K562 (cell line): ENCODE measurements at regions not wholly inside any gene's neighbourhood (a gene's known extent, or its start where the extent isn't known, plus 50 kb on each side); places are given as distances from the start of the nearest gene placed in this dataset.

ENCODE experiments used
- ATAC-seq: fragments of 200-7000 bp; cut with Tn5 transposase; 3 replicates; pipeline ENCODE4 v1.9.1; 2020; ENCODE audit warnings: moderate library complexity
- BruUV-seq: library from RNA; stranded (reverse); fragments of 400-500 nt; replicated peaks from 2 replicates; lab custom pipeline; 2021; lab: Mats Ljungman, UMichigan
- CTCF ChIA-PET: fragments of 300-600 bp; formaldehyde crosslinking; extraction: SDS; loops from one replicate; lab custom pipeline; 2021; ENCODE audit warnings: low intra/inter-chr PET ratio; lab: Yijun Ruan, JAX
- POLR2A ChIA-PET: fragments of 300-600, 350-650 bp; sonication (Branson Sonifier 250); formaldehyde crosslinking; extraction: SDS; loops from one replicate; lab custom pipeline; 2021; ENCODE audit warnings: antibody characterized with exemption, inconsistent platforms; lab: Yijun Ruan, JAX
- DNase-seq, 4 experiments: peaks; one replicate each; pipeline versions ENCODE4 v3.0.0 to v3.0.0-alpha.2; 2011 to 2018; ENCODE audit warnings: low spot score in 3 of 4, mixed read lengths in 3 of 4; ENCODE audit errors: extremely low read depth in 1 of 4
- FAIRE-seq: peaks from 2 replicates; lab custom pipeline; 2011; peaks lifted over from hg19 to GRCh38; lab: Jason Lieb, UNC
- H2AFZ ChIP-seq: 2 replicates; pipeline ENCODE4 v1.6.0; 2011; ENCODE audit warnings: low read depth, low read length, control low read depth, inconsistent platforms
- H3K27ac ChIP-seq: fragments of 200-600 bp; 3 replicates; pipeline ENCODE4 v1.8.0; 2011; ENCODE audit warnings: low read depth, mild to moderate bottlenecking, control low read depth, inconsistent platforms, low read length, moderate library complexity, mixed read lengths; ENCODE audit errors: extremely low read depth
- H3K27me3 ChIP-seq, 2 experiments: fragments of 300-600 bp in 1 of 2; 2 replicates in 1 of 2; 3 replicates in 1 of 2; pipeline versions ENCODE4 v1.6.0 to v1.8.0; 2011; ENCODE audit warnings: inconsistent platforms in 2 of 2, low read length in 2 of 2, mild to moderate bottlenecking in 1 of 2, mixed read lengths in 1 of 2, moderate library complexity in 1 of 2; ENCODE audit not compliant: control insufficient read depth in 2 of 2, insufficient read depth in 2 of 2
- H3K36me3 ChIP-seq: fragments of 300-600 bp; 3 replicates; pipeline ENCODE4 v1.8.0; 2011; ENCODE audit warnings: mild to moderate bottlenecking, low read length, inconsistent platforms; ENCODE audit not compliant: control insufficient read depth, insufficient read depth
- H3K4me1 ChIP-seq, 2 experiments: fragments of 200-600 bp in 1 of 2; replicated peaks in 1 of 2; 2 replicates in 1 of 2; 3 replicates in 1 of 2; pipeline versions ENCODE4 v1.5.1 to v1.8.0; 2011; ENCODE audit warnings: inconsistent platforms in 2 of 2, low read length in 2 of 2, mild to moderate bottlenecking in 1 of 2, mixed read lengths in 1 of 2, moderate library complexity in 1 of 2; ENCODE audit not compliant: control insufficient read depth in 2 of 2, insufficient read depth in 2 of 2
- H3K4me2 ChIP-seq: 2 replicates; pipeline ENCODE4 v1.6.1; 2011; ENCODE audit warnings: low read length, control low read depth, inconsistent platforms, mixed read lengths; ENCODE audit not compliant: insufficient read depth
- H3K4me3 ChIP-seq: fragments of 200-600 bp; sonication (generic), shearing (Covaris generic); 2 replicates; pipeline ENCODE4 v1.5.1; 2016; ENCODE audit warnings: control low read depth, inconsistent platforms
- H3K79me2 ChIP-seq: fragments of 200-600 bp; 3 replicates; pipeline ENCODE4 v1.8.0; 2011; ENCODE audit warnings: low read length, inconsistent platforms; ENCODE audit not compliant: control insufficient read depth, insufficient read depth
- H3K9ac ChIP-seq, 2 experiments: 2 replicates each; pipeline versions ENCODE4 v1.6.0 to v1.6.1; 2011; ENCODE audit warnings: low read depth in 2 of 2, low read length in 2 of 2, control low read depth in 1 of 2, inconsistent platforms in 1 of 2, mild to moderate bottlenecking in 1 of 2, mixed read lengths in 1 of 2; ENCODE audit not compliant: insufficient read depth in 1 of 2
- H3K9me1 ChIP-seq: one replicate; pipeline ENCODE4 v1.6.0; 2011; ENCODE audit warnings: inconsistent platforms, mild to moderate bottlenecking, low read length, moderate library complexity; ENCODE audit not compliant: control insufficient read depth, insufficient read depth
- H3K9me3 ChIP-seq: replicated peaks from 2 replicates; pipeline ENCODE4 v1.5.1; 2011; ENCODE audit warnings: low read depth, low read length, inconsistent platforms; ENCODE audit not compliant: control insufficient read depth, insufficient read depth
- H4K20me1 ChIP-seq: replicated peaks from 2 replicates; pipeline ENCODE4 v1.6.1; 2011; ENCODE audit warnings: low read length, inconsistent platforms, mixed read lengths; ENCODE audit not compliant: control insufficient read depth, insufficient read depth
- CCAR2 ChIP-seq: fragments of 200-400 bp; formaldehyde crosslinking; IDR thresholded peaks from 2 replicates; pipeline ENCODE4 v1.6.1; 2017; ENCODE audit warnings: mild to moderate bottlenecking, low read depth, low read length
- CHD2 ChIP-seq: IDR thresholded peaks from 2 replicates; pipeline ENCODE4 v1.6.1; 2011; ENCODE audit warnings: low read depth, low read length
- CREBBP ChIP-seq: IDR thresholded peaks from one replicate; pipeline ENCODE4 v1.6.1; 2012; ENCODE audit warnings: low read depth, mild to moderate bottlenecking, control low read depth, inconsistent platforms, low read length
- CTCF ChIP-seq, 3 experiments: IDR thresholded peaks in 2 of 3; conservative IDR thresholded peaks in 1 of 3; 2 replicates each; pipeline ENCODE4 v1.5.1; 2011 to 2012; ENCODE audit warnings: low read length in 3 of 3, mild to moderate bottlenecking in 3 of 3, control low read depth in 2 of 3, improper control_type of control experiment in 1 of 3, inconsistent platforms in 1 of 3, low read depth in 1 of 3, mixed read lengths in 1 of 3, moderate library complexity in 1 of 3; ENCODE audit not compliant: insufficient read depth in 2 of 3
- FOXK2 ChIP-seq, 2 experiments: fragments of 450-650 bp; IDR thresholded peaks in 1 of 2; conservative IDR thresholded peaks in 1 of 2; 2 replicates each; pipeline ENCODE4 v1.6.1; 2016; ENCODE audit warnings: low read depth in 2 of 2, mild to moderate bottlenecking in 1 of 2
- FOXP1 ChIP-seq: sonication (generic); formaldehyde crosslinking; IDR thresholded peaks from 2 replicates; pipeline ENCODE4 v1.8.0; 2022; ENCODE audit warnings: mild to moderate bottlenecking, missing genetic modification reagents
- HEY1 ChIP-seq: fragments of 250-450 bp; sonication (Bioruptor Pico); IDR thresholded peaks from 2 replicates; pipeline ENCODE4 v1.5.0; 2020; ENCODE audit warnings: mild to moderate bottlenecking, moderate library complexity, borderline replicate concordance
- KAT8 ChIP-seq: fragments of 450-650 bp; IDR thresholded peaks from 2 replicates; pipeline ENCODE4 v1.6.1; 2016; ENCODE audit warnings: low read depth, mild to moderate bottlenecking
- MXD1 ChIP-seq: fragments of 250-450 bp; sonication (Bioruptor Pico); IDR thresholded peaks from 2 replicates; pipeline ENCODE4 v1.8.0; 2021; ENCODE audit warnings: borderline replicate concordance, mild to moderate bottlenecking, moderate library complexity; ENCODE audit not compliant: poor library complexity, severe bottlenecking
- NKRF ChIP-seq: fragments of 450-650 bp; IDR thresholded peaks from 2 replicates; pipeline ENCODE4 v1.6.1; 2016; ENCODE audit warnings: borderline replicate concordance
- POLR2A ChIP-seq: fragments of 450-650 bp; conservative IDR thresholded peaks from 2 replicates; pipeline ENCODE4 v1.6.1; 2016
- PRDM10 ChIP-seq: fragments of 450-650 bp; IDR thresholded peaks from 2 replicates; pipeline ENCODE4 v1.6.1; 2018; ENCODE audit not compliant: partially characterized antibody
- RBM34 ChIP-seq: fragments of 200-400 bp; formaldehyde crosslinking; IDR thresholded peaks from 2 replicates; pipeline ENCODE4 v1.6.1; 2018; ENCODE audit warnings: low read length, borderline replicate concordance; ENCODE audit not compliant: insufficient read depth
- ZFP30 ChIP-seq: fragments of 250-450 bp; sonication (Bioruptor Pico); IDR thresholded peaks from 2 replicates; pipeline ENCODE4 v1.8.0; 2022; ENCODE audit warnings: moderate library complexity, mild to moderate bottlenecking, inconsistent platforms, borderline replicate concordance
- WGBS: fragments of 100-300 bp; shearing (Covaris generic); methylation state at CpG from one replicate; pipeline ENCODE4 v1.1.6; 2016; ENCODE audit warnings: low coverage, mixed read lengths; ENCODE audit not compliant: insufficient coverage; ENCODE audit errors: missing lambda C conversion rate; 5-methylcytosine and 5-hydroxymethylcytosine counted together
- in situ Hi-C: fragments of 300-500 bp; cut with MboI; formaldehyde crosslinking; loops from 4 replicates; pipeline ENCODE4 v1.15.0; 2018; ENCODE audit warnings: inconsistent platforms, mixed read lengths
- intact Hi-C: fragments of 100-400 bp; cut with micrococcal nuclease; formaldehyde crosslinking; loops from 2 replicates; pipeline ENCODE4 v1.14.2; 2022

GRCh38 chr7:41297166-41297565 is 405.7 kb downstream of the INHBA start (continued):
- no peak for TF ChIP-seq CTCF (IDR thresholded peaks at IDR 0.05 in 2 of 3, conservative IDR thresholded peaks at IDR 0.05 in 1 of 3; ENCODE audit: insufficient read depth in 2 of 3, low read depth in 1 of 3, low read length in 3 of 3)
- TF ChIP-seq ZFP30 (CRISPR knock-in tag), result no peak

GRCh38 chr7:41295455-41295815 is 407.5 kb downstream of the INHBA start:
- Histone ChIP-seq H3K9ac (no peak overlapping the region), H3K79me2 (no peaks in the 10 kb centered on the region), H3K27me3 (no peaks in the 10 kb centered on the region), H3K36me3 (no peaks in the 10 kb centered on the region), H2AFZ (no peak overlapping the region), H3K27ac (no peak overlapping the region), H3K9me1 (no peaks in the 10 kb centered on the region), H3K4me2 (no peak overlapping the region), H3K9me3 (no peaks in the 10 kb centered on the region; the same call in 1 of the 2 replicates), H4K20me1 (no peaks in the 10 kb centered on the region), H3K4me1 (no peaks in the 10 kb centered on the region), H3K4me3 (no peak overlapping the region)
- no peak for DNase-seq
- POLR2A ChIA-PET, result no interaction called here
- in situ Hi-C loops, result no loop called here
- no TSS peak for BruUV-seq
- no peak for ATAC-seq
- intact Hi-C loops, result no loop called here
- no peak for FAIRE-seq
- CTCF ChIA-PET, result no interaction called here
- 0% methylated on average over 1 of the region's 1 CpG for WGBS
- TF ChIP-seq NKRF (no peak), MXD1 (no peak), RBM34 (no peak), FOXP1 (CRISPR knock-in tag) (no peak), FOXK2 (conservative IDR thresholded peaks at IDR 0.05 in 1 of 2, IDR thresholded peaks at IDR 0.05 in 1 of 2; ENCODE audit: low read depth in 2 of 2) (no peak), CCAR2 (no peak), HEY1 (CRISPR knock-in tag) (no peak), KAT8 (no peak), POLR2A (no peak), CREBBP (no peak), PRDM10 (no peak), CHD2 (no peak)
